ENCODE measurements at regions not wholly inside any gene's neighbourhood (a gene's known extent, or its start where the extent isn't known, plus 50 kb on each side); places are given as distances from the start of the nearest gene placed in this dataset.

- Histone ChIP-seq H3K27ac (no peak overlapping the region), H3K36me3 (no peaks in the 10 kb centered on the region), H3K4me1 (peaks cover 3 to 14% of the 10 kb centered on the region in 2 donors), H3K27me3 (peaks cover 11 to 62% of the 10 kb centered on the region in 2 donors), H3K9me3 (no peaks in the 10 kb centered on the region), H3K4me3 (peak overlapping the region in 1 of 2 donors; percentile 43)
- intact Hi-C loops (cut with DNase I) = no loop called here
- TF ChIP-seq, protein P1, sequence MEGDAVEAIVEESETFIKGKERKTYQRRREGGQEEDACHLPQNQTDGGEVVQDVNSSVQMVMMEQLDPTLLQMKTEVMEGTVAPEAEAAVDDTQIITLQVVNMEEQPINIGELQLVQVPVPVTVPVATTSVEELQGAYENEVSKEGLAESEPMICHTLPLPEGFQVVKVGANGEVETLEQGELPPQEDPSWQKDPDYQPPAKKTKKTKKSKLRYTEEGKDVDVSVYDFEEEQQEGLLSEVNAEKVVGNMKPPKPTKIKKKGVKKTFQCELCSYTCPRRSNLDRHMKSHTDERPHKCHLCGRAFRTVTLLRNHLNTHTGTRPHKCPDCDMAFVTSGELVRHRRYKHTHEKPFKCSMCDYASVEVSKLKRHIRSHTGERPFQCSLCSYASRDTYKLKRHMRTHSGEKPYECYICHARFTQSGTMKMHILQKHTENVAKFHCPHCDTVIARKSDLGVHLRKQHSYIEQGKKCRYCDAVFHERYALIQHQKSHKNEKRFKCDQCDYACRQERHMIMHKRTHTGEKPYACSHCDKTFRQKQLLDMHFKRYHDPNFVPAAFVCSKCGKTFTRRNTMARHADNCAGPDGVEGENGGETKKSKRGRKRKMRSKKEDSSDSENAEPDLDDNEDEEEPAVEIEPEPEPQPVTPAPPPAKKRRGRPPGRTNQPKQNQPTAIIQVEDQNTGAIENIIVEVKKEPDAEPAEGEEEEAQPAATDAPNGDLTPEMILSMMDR (IDR thresholded peaks at IDR 0.05) = no peak
- DNase-seq = no peak
- no peak for ATAC-seq
Measured at GRCh38 chr4:82043809-82044137, 330.0 kb downstream of the HNRNPD start.

GRCh38 chr4:82043081-82043808 is 330.5 kb downstream of the HNRNPD start:
- DNase-seq = no peak
- Histone ChIP-seq H3K27ac (no peak overlapping the region), H3K36me3 (no peaks in the 10 kb centered on the region), H3K9me3 (no peaks in the 10 kb centered on the region), H3K27me3 (peaks cover 11 to 62% of the 10 kb centered on the region in 2 donors), H3K4me3 (peak overlapping the region in 1 of 2 donors; percentile 43), H3K4me1 (peaks cover 3 to 14% of the 10 kb centered on the region in 2 donors)
- intact Hi-C loops (cut with DNase I) = no loop called here
- peak; percentile 63 for ATAC-seq
- TF ChIP-seq, protein P1 (IDR thresholded peaks at IDR 0.05) = no peak

- TF ChIP-seq, protein P1 (IDR thresholded peaks at IDR 0.05) = no peak
- intact Hi-C loops (cut with DNase I) = no loop called here
- Histone ChIP-seq H3K4me3 (no peak overlapping the region), H3K27me3 (peaks cover 11 to 56% of the 10 kb centered on the region in 2 donors), H3K4me1 (peaks cover 3 to 14% of the 10 kb centered on the region in 2 donors), H3K36me3 (no peaks in the 10 kb centered on the region), H3K27ac (no peak overlapping the region), H3K9me3 (no peaks in the 10 kb centered on the region)
- ATAC-seq (no peak), DNase-seq (no peak)
Measured at GRCh38 chr4:82042042-82042441, 331.7 kb downstream of the HNRNPD start.

- Histone ChIP-seq H3K4me3 (no peak overlapping the region), H3K27me3 (peaks cover 6 to 27% of the 10 kb centered on the region in 2 donors), H3K36me3 (no peaks in the 10 kb centered on the region), H3K27ac (no peak overlapping the region), H3K4me1 (peaks cover 0 to 8% of the 10 kb centered on the region in 2 donors), H3K9me3 (no peaks in the 10 kb centered on the region)
- ATAC-seq = peak; percentile 15
- TF ChIP-seq, protein P1 (IDR thresholded peaks at IDR 0.05) = no peak
- no peak for DNase-seq
- intact Hi-C loops (cut with DNase I) = no loop called here
Measured at GRCh38 chr4:82038936-82039335, 334.9 kb downstream of the HNRNPD start.

DNA sequence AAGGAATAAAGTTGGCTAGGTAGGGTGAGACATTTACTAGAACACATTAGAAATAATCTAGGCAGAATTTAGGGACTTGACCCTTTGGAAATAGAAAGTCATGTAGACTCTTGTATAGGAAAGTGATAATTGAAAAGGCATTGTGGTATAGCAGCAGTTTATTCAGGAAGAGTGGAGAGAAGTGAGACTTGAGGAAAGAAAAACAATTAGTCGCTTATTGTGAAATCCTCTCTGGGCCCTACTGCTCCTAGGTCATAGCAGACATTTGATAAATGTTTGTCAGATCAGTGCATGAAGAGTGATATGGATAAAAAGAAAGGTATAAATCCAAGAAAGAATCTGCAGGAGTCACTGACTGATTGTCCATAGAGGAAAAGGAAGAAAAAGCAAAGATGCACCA is 337.6 kb downstream of the HNRNPD start:
- H3K9me3 ChIP-seq = no peaks in the 10 kb centered on the region
- H3K27me3 ChIP-seq = no peaks in the 10 kb centered on the region
- no peak for DNase-seq
- no peaks in the 10 kb centered on the region for H3K36me3 ChIP-seq
- TF ChIP-seq, protein P1 (IDR thresholded peaks at IDR 0.05) = no peak
- ATAC-seq = no peak
- H3K4me1 ChIP-seq = no peaks in the 10 kb centered on the region
- H3K27ac ChIP-seq = no peak overlapping the region
- no peak overlapping the region for H3K4me3 ChIP-seq
- intact Hi-C loops (cut with DNase I) = no loop called here
